ENCODE measurements at regions not wholly inside any gene's neighbourhood (a gene's known extent, or its start where the extent isn't known, plus 50 kb on each side); places are given as distances from the start of the nearest gene placed in this dataset.

- no peak overlapping the region for H3K4me3 Mint-ChIP-seq
- H3K4me1 Mint-ChIP-seq = no peaks in the 10 kb centered on the region
- no peak overlapping the region for H3K27ac Mint-ChIP-seq
- H3K36me3 Mint-ChIP-seq = no peaks in the 10 kb centered on the region
- no peaks in the 10 kb centered on the region for H3K9me3 Mint-ChIP-seq
- H3K27me3 Mint-ChIP-seq = peaks cover 2% of the 10 kb centered on the region
Measured at GRCh38 chr5:164688437-164688836, 1183.0 kb downstream of the MAT2B start.

GRCh38 chr5:164708831-164709230 is 1203.4 kb downstream of the MAT2B start:
- Mint-ChIP-seq H3K9me3 (peaks cover 0 to 3% (median 3%) of the 10 kb centered on the region in 3 donors), H3K27me3 (no peaks in the 10 kb centered on the region), H3K27ac (no peak overlapping the region), H3K4me1 (no peaks in the 10 kb centered on the region), H3K36me3 (no peaks in the 10 kb centered on the region), H3K4me3 (no peak overlapping the region)

GRCh38 chr5:164713682-164714081 is 1208.3 kb downstream of the MAT2B start:
- Mint-ChIP-seq H3K27me3 (no peaks in the 10 kb centered on the region), H3K9me3 (peaks cover 0 to 7% (median 6%) of the 10 kb centered on the region in 3 donors), H3K27ac (no peak overlapping the region), H3K4me3 (no peak overlapping the region), H3K36me3 (no peaks in the 10 kb centered on the region), H3K4me1 (no peaks in the 10 kb centered on the region)

GRCh38 chr5:164721116-164721515 is 1215.7 kb downstream of the MAT2B start:
- no peak overlapping the region for H3K4me3 Mint-ChIP-seq
- no peaks in the 10 kb centered on the region for H3K4me1 Mint-ChIP-seq
- no peaks in the 10 kb centered on the region for H3K27me3 Mint-ChIP-seq
- no peaks in the 10 kb centered on the region for H3K9me3 Mint-ChIP-seq
- no peaks in the 10 kb centered on the region for H3K36me3 Mint-ChIP-seq
- no peak overlapping the region for H3K27ac Mint-ChIP-seq

- Mint-ChIP-seq H3K27ac (no peak overlapping the region), H3K27me3 (no peaks in the 10 kb centered on the region), H3K4me3 (no peak overlapping the region), H3K9me3 (no peaks in the 10 kb centered on the region), H3K4me1 (no peaks in the 10 kb centered on the region), H3K36me3 (no peaks in the 10 kb centered on the region)
Measured at GRCh38 chr5:164721656-164722055, 1216.2 kb downstream of the MAT2B start.

- Mint-ChIP-seq H3K27me3 (no peaks in the 10 kb centered on the region), H3K4me1 (no peaks in the 10 kb centered on the region), H3K4me3 (no peak overlapping the region), H3K27ac (no peak overlapping the region), H3K36me3 (no peaks in the 10 kb centered on the region), H3K9me3 (no peaks in the 10 kb centered on the region)
Measured at GRCh38 chr5:164722702-164723101, 1217.3 kb downstream of the MAT2B start.

- no peaks in the 10 kb centered on the region for H3K4me1 Mint-ChIP-seq
- no peak overlapping the region for H3K27ac Mint-ChIP-seq
- H3K36me3 Mint-ChIP-seq = no peaks in the 10 kb centered on the region
- H3K27me3 Mint-ChIP-seq = no peaks in the 10 kb centered on the region
- H3K4me3 Mint-ChIP-seq = no peak overlapping the region
- no peaks in the 10 kb centered on the region for H3K9me3 Mint-ChIP-seq
Measured at GRCh38 chr5:164727012-164727411, 1221.6 kb downstream of the MAT2B start.

GRCh38 chr5:164728733-164729132 is 1223.3 kb downstream of the MAT2B start:
- no peaks in the 10 kb centered on the region for H3K27me3 Mint-ChIP-seq
- H3K4me3 Mint-ChIP-seq = no peak overlapping the region
- H3K4me1 Mint-ChIP-seq = no peaks in the 10 kb centered on the region
- no peaks in the 10 kb centered on the region for H3K9me3 Mint-ChIP-seq
- no peak overlapping the region for H3K27ac Mint-ChIP-seq
- H3K36me3 Mint-ChIP-seq = no peaks in the 10 kb centered on the region

- Mint-ChIP-seq H3K4me3 (no peak overlapping the region), H3K9me3 (peaks cover 0 to 4% (median 2%) of the 10 kb centered on the region in 3 donors), H3K36me3 (no peaks in the 10 kb centered on the region), H3K27me3 (no peaks in the 10 kb centered on the region), H3K4me1 (peaks cover 0 to 2% (median 0%) of the 10 kb centered on the region in 3 donors), H3K27ac (no peak overlapping the region)
Measured at GRCh38 chr5:164735334-164735733, 1229.9 kb downstream of the MAT2B start.

GRCh38 chr5:164741376-164741775 is 1236.0 kb downstream of the MAT2B start:
- H3K4me1 Mint-ChIP-seq = peaks cover 0 to 3% (median 2%) of the 10 kb centered on the region in 3 donors
- peaks cover 0 to 4% (median 1%) of the 10 kb centered on the region in 3 donors for H3K9me3 Mint-ChIP-seq
- H3K27ac Mint-ChIP-seq = no peak overlapping the region
- no peak overlapping the region for H3K4me3 Mint-ChIP-seq
- no peaks in the 10 kb centered on the region for H3K27me3 Mint-ChIP-seq
- no peaks in the 10 kb centered on the region for H3K36me3 Mint-ChIP-seq

GRCh38 chr5:164742025-164742424 is 1236.6 kb downstream of the MAT2B start:
- H3K27me3 Mint-ChIP-seq = no peaks in the 10 kb centered on the region
- H3K4me3 Mint-ChIP-seq = no peak overlapping the region
- H3K9me3 Mint-ChIP-seq = peaks cover 0 to 4% (median 1%) of the 10 kb centered on the region in 3 donors
- no peaks in the 10 kb centered on the region for H3K36me3 Mint-ChIP-seq
- H3K4me1 Mint-ChIP-seq = peaks cover 0 to 3% (median 2%) of the 10 kb centered on the region in 3 donors
- H3K27ac Mint-ChIP-seq = no peak overlapping the region

GRCh38 chr5:164746723-164747122 is 1241.3 kb downstream of the MAT2B start:
- no peaks in the 10 kb centered on the region for H3K27me3 Mint-ChIP-seq
- H3K4me3 Mint-ChIP-seq = no peak overlapping the region

GRCh38 chr5:164747371-164747770 is 1242.0 kb downstream of the MAT2B start:
- Mint-ChIP-seq H3K36me3 (no peaks in the 10 kb centered on the region), H3K4me1 (no peaks in the 10 kb centered on the region), H3K27me3 (no peaks in the 10 kb centered on the region), H3K27ac (no peak overlapping the region), H3K9me3 (peaks cover 0 to 1% (median 0%) of the 10 kb centered on the region in 3 donors), H3K4me3 (no peak overlapping the region)

More at GRCh38 chr5:164746723-164747122, 1241.3 kb downstream of the MAT2B start:
- no peaks in the 10 kb centered on the region for H3K36me3 Mint-ChIP-seq
- H3K9me3 Mint-ChIP-seq = peaks cover 0 to 1% (median 1%) of the 10 kb centered on the region in 3 donors
- no peak overlapping the region for H3K27ac Mint-ChIP-seq
- H3K4me1 Mint-ChIP-seq = peaks cover 0 to 3% (median 0%) of the 10 kb centered on the region in 3 donors

- no peak overlapping the region for H3K4me3 Mint-ChIP-seq
Measured at GRCh38 chr5:164748861-164749260, 1243.4 kb downstream of the MAT2B start.

GRCh38 chr5:164753434-164753833 is 1248.0 kb downstream of the MAT2B start:
- Mint-ChIP-seq H3K36me3 (no peaks in the 10 kb centered on the region), H3K27me3 (no peaks in the 10 kb centered on the region), H3K4me1 (no peaks in the 10 kb centered on the region), H3K4me3 (no peak overlapping the region), H3K27ac (no peak overlapping the region), H3K9me3 (peaks cover 0 to 1% (median 0%) of the 10 kb centered on the region in 3 donors)

More at GRCh38 chr5:164748861-164749260, 1243.4 kb downstream of the MAT2B start:
- Mint-ChIP-seq H3K9me3 (peaks cover 0 to 1% (median 0%) of the 10 kb centered on the region in 3 donors), H3K27me3 (no peaks in the 10 kb centered on the region), H3K27ac (no peak overlapping the region), H3K4me1 (no peaks in the 10 kb centered on the region), H3K36me3 (no peaks in the 10 kb centered on the region)

- Mint-ChIP-seq H3K9me3 (peaks cover 0 to 3% (median 2%) of the 10 kb centered on the region in 3 donors), H3K27ac (no peak overlapping the region), H3K27me3 (no peaks in the 10 kb centered on the region), H3K36me3 (no peaks in the 10 kb centered on the region), H3K4me1 (no peaks in the 10 kb centered on the region), H3K4me3 (no peak overlapping the region)
Measured at GRCh38 chr5:164763206-164763605, 1257.8 kb downstream of the MAT2B start.

Measured in IgD-negative memory B cell (primary cell).